ENCODE measurements at regions not wholly inside any gene's neighbourhood (a gene's known extent, or its start where the extent isn't known, plus 50 kb on each side); places are given as distances from the start of the nearest gene placed in this dataset.

- no peaks in the 10 kb centered on the region for H3K36me3 ChIP-seq (ENCODE audit: control insufficient read depth in 2 of 2, insufficient read depth in 1 of 2, low read length in 2 of 2)
- CTCF ChIA-PET: no interaction called here
- POLR2A ChIA-PET: no interaction called here
- no peak for TF ChIP-seq ZNF48 (tag by site-specific recombination; IDR thresholded peaks at IDR 0.05)
- TF ChIP-seq ZNF19 (tag by site-specific recombination; IDR thresholded peaks at IDR 0.05; ENCODE audit: low read depth): no peak
- no peak for TF ChIP-seq ZNF274 (IDR thresholded peaks at IDR 0.05; ENCODE audit: low read length)
- no peak for TF ChIP-seq ZNF274 (tag by site-specific recombination; IDR thresholded peaks at IDR 0.05; ENCODE audit: borderline replicate concordance)
- TF ChIP-seq GLI4 (tag by site-specific recombination; IDR thresholded peaks at IDR 0.05): no peak
- no peak for TF ChIP-seq MYNN (tag by site-specific recombination; IDR thresholded peaks at IDR 0.05; ENCODE audit: borderline replicate concordance)
- TF ChIP-seq ZBTB49 (tag by site-specific recombination; IDR thresholded peaks at IDR 0.05; ENCODE audit: low read depth): no peak
- TF ChIP-seq ZNF10 (tag by site-specific recombination; IDR thresholded peaks at IDR 0.05): no peak
- no peak for TF ChIP-seq ZNF555 (tag by site-specific recombination; conservative IDR thresholded peaks at IDR 0.05)
- TF ChIP-seq ZNF248 (tag by site-specific recombination; IDR thresholded peaks at IDR 0.05): no peak
- TF ChIP-seq, protein P1, sequence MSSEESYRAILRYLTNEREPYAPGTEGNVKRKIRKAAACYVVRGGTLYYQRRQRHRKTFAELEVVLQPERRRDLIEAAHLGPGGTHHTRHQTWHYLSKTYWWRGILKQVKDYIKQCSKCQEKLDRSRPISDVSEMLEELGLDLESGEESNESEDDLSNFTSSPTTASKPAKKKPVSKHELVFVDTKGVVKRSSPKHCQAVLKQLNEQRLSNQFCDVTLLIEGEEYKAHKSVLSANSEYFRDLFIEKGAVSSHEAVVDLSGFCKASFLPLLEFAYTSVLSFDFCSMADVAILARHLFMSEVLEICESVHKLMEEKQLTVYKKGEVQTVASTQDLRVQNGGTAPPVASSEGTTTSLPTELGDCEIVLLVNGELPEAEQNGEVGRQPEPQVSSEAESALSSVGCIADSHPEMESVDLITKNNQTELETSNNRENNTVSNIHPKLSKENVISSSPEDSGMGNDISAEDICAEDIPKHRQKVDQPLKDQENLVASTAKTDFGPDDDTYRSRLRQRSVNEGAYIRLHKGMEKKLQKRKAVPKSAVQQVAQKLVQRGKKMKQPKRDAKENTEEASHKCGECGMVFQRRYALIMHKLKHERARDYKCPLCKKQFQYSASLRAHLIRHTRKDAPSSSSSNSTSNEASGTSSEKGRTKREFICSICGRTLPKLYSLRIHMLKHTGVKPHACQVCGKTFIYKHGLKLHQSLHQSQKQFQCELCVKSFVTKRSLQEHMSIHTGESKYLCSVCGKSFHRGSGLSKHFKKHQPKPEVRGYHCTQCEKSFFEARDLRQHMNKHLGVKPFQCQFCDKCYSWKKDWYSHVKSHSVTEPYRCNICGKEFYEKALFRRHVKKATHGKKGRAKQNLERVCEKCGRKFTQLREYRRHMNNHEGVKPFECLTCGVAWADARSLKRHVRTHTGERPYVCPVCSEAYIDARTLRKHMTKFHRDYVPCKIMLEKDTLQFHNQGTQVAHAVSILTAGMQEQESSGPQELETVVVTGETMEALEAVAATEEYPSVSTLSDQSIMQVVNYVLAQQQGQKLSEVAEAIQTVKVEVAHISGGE (tag by site-specific recombination; conservative IDR thresholded peaks at IDR 0.05; ENCODE audit: low read depth): no peak
- no peak for TF ChIP-seq ZSCAN23 (tag by site-specific recombination; IDR thresholded peaks at IDR 0.05)
- TF ChIP-seq ZFP69B (tag by site-specific recombination; IDR thresholded peaks at IDR 0.05): no peak
- H3K9me3 ChIP-seq (ENCODE audit: control insufficient read depth, insufficient read depth, low read depth, low read length): no peaks in the 10 kb centered on the region
- no peak overlapping the region for H3K27ac ChIP-seq (ENCODE audit: extremely low read depth, low read depth, low read length)
- H3K4me3 ChIP-seq (ENCODE audit: low read depth, low read length): no peak overlapping the region
- H3K4me1 ChIP-seq (ENCODE audit: control insufficient read depth, insufficient read depth, low read length): no peaks in the 10 kb centered on the region
Measured at GRCh38 chr9:88641456-88642240, 106.7 kb downstream of the NXNL2 start.

DNA sequence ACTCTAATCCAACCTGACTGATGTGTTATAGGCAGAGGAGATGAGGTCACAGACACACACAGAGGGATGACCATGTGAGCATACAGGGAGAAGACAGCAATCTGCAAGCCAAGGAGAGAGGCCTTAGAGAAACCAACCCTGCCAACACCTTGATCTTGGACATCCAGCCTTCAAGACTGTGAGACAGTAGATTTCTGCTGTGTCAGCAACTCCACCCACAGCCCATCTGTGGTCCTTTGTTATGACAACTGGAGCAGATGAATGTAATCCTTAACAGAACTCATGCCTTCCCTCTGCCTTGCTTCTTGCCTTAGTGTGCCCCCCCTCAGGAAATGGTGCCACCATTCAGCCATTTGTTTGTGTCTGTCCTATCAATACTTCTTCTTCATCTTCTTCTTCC is 107.4 kb downstream of the NXNL2 start:
- ChIA-PET POLR2A (no interaction called here), CTCF (no interaction called here)
- Histone ChIP-seq H3K9me3 (ENCODE audit: control insufficient read depth, insufficient read depth, low read depth, low read length) (no peaks in the 10 kb centered on the region), H3K4me3 (ENCODE audit: low read depth, low read length) (no peak overlapping the region), H3K36me3 (ENCODE audit: control insufficient read depth in 2 of 2, insufficient read depth in 1 of 2, low read length in 2 of 2) (no peaks in the 10 kb centered on the region), H3K27ac (ENCODE audit: extremely low read depth, low read depth, low read length) (no peak overlapping the region), H3K4me1 (ENCODE audit: control insufficient read depth, insufficient read depth, low read length) (no peaks in the 10 kb centered on the region)
- no peak for TF ChIP-seq ZNF138 (tag by site-specific recombination; IDR thresholded peaks at IDR 0.05; ENCODE audit: borderline replicate concordance)
- TF ChIP-seq, protein P2, sequence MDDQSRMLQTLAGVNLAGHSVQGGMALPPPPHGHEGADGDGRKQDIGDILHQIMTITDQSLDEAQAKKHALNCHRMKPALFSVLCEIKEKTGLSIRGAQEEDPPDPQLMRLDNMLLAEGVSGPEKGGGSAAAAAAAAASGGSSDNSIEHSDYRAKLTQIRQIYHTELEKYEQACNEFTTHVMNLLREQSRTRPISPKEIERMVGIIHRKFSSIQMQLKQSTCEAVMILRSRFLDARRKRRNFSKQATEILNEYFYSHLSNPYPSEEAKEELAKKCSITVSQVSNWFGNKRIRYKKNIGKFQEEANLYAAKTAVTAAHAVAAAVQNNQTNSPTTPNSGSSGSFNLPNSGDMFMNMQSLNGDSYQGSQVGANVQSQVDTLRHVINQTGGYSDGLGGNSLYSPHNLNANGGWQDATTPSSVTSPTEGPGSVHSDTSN (CRISPR knock-in tag; IDR thresholded peaks at IDR 0.05): no peak
- TF ChIP-seq ZNF623 (tag by site-specific recombination; IDR thresholded peaks at IDR 0.05): no peak
- no peak for TF ChIP-seq SCRT1 (tag by site-specific recombination; IDR thresholded peaks at IDR 0.05; ENCODE audit: borderline replicate concordance)
- no peak for TF ChIP-seq INSM2 (tag by site-specific recombination; IDR thresholded peaks at IDR 0.05)
- TF ChIP-seq PATZ1 (tag by site-specific recombination; IDR thresholded peaks at IDR 0.05): no peak
- no peak for TF ChIP-seq HIC1 (tag by site-specific recombination; IDR thresholded peaks at IDR 0.05)
- TF ChIP-seq WT1 (tag by site-specific recombination; IDR thresholded peaks at IDR 0.05): no peak
- TF ChIP-seq ZNF621 (tag by site-specific recombination; IDR thresholded peaks at IDR 0.05): no peak
